ENCODE measurements at regions not wholly inside any gene's neighbourhood (a gene's known extent, or its start where the extent isn't known, plus 50 kb on each side); places are given as distances from the start of the nearest gene placed in this dataset.

DNA sequence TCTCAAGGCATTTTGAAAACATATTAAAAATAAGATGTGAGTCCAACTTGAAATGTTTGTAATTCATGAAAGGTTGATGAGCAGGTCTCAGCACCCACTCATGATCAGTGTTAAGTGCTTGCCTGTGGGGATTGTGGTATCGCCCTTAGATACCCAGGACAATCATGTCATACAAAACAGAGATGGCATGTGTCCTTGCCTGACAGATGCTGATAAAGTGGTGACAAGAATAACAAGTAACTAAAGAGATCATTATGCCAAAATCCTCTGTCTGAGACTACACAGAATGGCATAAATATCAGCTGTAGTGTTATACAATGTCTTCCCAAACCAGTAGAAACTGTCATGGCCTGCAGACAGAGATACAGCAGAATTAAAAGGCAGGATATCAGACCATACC lies 930.3 kb downstream of the SUCLG1 start:
- TF ChIP-seq, protein P1, sequence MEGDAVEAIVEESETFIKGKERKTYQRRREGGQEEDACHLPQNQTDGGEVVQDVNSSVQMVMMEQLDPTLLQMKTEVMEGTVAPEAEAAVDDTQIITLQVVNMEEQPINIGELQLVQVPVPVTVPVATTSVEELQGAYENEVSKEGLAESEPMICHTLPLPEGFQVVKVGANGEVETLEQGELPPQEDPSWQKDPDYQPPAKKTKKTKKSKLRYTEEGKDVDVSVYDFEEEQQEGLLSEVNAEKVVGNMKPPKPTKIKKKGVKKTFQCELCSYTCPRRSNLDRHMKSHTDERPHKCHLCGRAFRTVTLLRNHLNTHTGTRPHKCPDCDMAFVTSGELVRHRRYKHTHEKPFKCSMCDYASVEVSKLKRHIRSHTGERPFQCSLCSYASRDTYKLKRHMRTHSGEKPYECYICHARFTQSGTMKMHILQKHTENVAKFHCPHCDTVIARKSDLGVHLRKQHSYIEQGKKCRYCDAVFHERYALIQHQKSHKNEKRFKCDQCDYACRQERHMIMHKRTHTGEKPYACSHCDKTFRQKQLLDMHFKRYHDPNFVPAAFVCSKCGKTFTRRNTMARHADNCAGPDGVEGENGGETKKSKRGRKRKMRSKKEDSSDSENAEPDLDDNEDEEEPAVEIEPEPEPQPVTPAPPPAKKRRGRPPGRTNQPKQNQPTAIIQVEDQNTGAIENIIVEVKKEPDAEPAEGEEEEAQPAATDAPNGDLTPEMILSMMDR (IDR thresholded peaks at IDR 0.05) = no peak
- TF ChIP-seq ZFX (IDR thresholded peaks at IDR 0.05; ENCODE audit: borderline replicate concordance) = no peak

Measured in 22Rv1 (cell line).